GM12878 (cell line): ENCODE measurements at regions not wholly inside any gene's neighbourhood (a gene's known extent, or its start where the extent isn't known, plus 50 kb on each side); places are given as distances from the start of the nearest gene placed in this dataset.

Experiments used
- ATAC-seq: fragments of 200-7000 bp; cut with Tn5 transposase; 3 replicates; pipeline ENCODE4 v1.9.1; 2020; ENCODE audit warnings: mild to moderate bottlenecking, moderate library complexity
- BruUV-seq: library from RNA; stranded (reverse); fragments of 400-500 nt; replicated peaks from 2 replicates; lab custom pipeline; 2021; lab: Mats Ljungman, UMichigan
- CTCF ChIA-PET: fragments of 300-600 bp; sonication (Branson Sonifier 250); formaldehyde crosslinking; extraction: SDS; loops from one replicate; lab custom pipeline; 2021; ENCODE audit warnings: inconsistent platforms; lab: Yijun Ruan, JAX
- POLR2A ChIA-PET: fragments of 350-600 bp; formaldehyde crosslinking; extraction: SDS; loops from one replicate; lab custom pipeline; 2021; ENCODE audit warnings: inconsistent platforms; lab: Charles Lee
- RAD21 ChIA-PET: fragments of 300-600 bp; sonication (Branson Sonifier 250); formaldehyde crosslinking; loops from one replicate; lab custom pipeline; 2023; ENCODE audit warnings: antibody characterized with exemption; ENCODE audit not compliant: unreplicated experiment; lab: Charles Lee
- SMC1A ChIA-PET: fragments of 300-600 bp; sonication (Branson Sonifier 250); formaldehyde crosslinking; loops from one replicate; lab custom pipeline; 2023; ENCODE audit not compliant: unreplicated experiment, uncharacterized antibody; lab: Charles Lee
- DNase-seq: peaks from one replicate; pipeline ENCODE4 v3.0.0-alpha.2; 2011; ENCODE audit warnings: low read depth, low spot score
- FAIRE-seq: peaks from 3 replicates; lab custom pipeline; 2011; peaks lifted over from hg19 to GRCh38; lab: Jason Lieb, UNC
- H2AFZ ChIP-seq: 2 replicates; pipeline ENCODE4 v1.6.0; 2011; ENCODE audit warnings: low read depth, low read length, control low read depth; ENCODE audit not compliant: control insufficient read depth
- H3K27ac ChIP-seq: 2 replicates; pipeline ENCODE4 v1.5.1; 2011; ENCODE audit warnings: control low read depth; ENCODE audit not compliant: control insufficient read depth, insufficient read depth
- H3K27me3 ChIP-seq, 2 experiments: replicated peaks in 1 of 2; 2 replicates each; pipeline versions ENCODE4 v1.6.0 to v1.6.1; 2011; ENCODE audit warnings: low read length in 1 of 2; ENCODE audit not compliant: control insufficient read depth in 2 of 2, insufficient read depth in 2 of 2
- H3K36me3 ChIP-seq, 2 experiments: 2 replicates each; pipeline ENCODE4 v1.5.1; 2011; ENCODE audit warnings: low read length in 1 of 2; ENCODE audit not compliant: control insufficient read depth in 2 of 2, insufficient read depth in 2 of 2
- H3K4me1 ChIP-seq: 2 replicates; pipeline ENCODE4 v1.6.1; 2011; ENCODE audit warnings: mild to moderate bottlenecking, low read length, moderate library complexity, mixed read lengths; ENCODE audit not compliant: control insufficient read depth, insufficient read depth
- H3K4me2 ChIP-seq: 2 replicates; pipeline ENCODE4 v1.6.0; 2011; ENCODE audit warnings: control low read depth; ENCODE audit not compliant: control insufficient read depth, insufficient read depth
- H3K4me3 ChIP-seq: fragments of 200-600 bp; sonication (generic); 2 replicates; pipeline ENCODE4 v1.5.1; 2016
- H3K79me2 ChIP-seq: 2 replicates; pipeline ENCODE4 v1.6.0; 2011; ENCODE audit warnings: low read length; ENCODE audit not compliant: control insufficient read depth, insufficient read depth
- H3K9ac ChIP-seq: 2 replicates; pipeline ENCODE4 v1.8.0; 2011; ENCODE audit warnings: low read length, control low read depth, mixed read lengths; ENCODE audit not compliant: control insufficient read depth, insufficient read depth
- H3K9me3 ChIP-seq: replicated peaks from 3 replicates; pipeline ENCODE4 v1.5.1; 2011; ENCODE audit warnings: mild to moderate bottlenecking, low read length; ENCODE audit not compliant: control insufficient read depth, insufficient read depth
- H4K20me1 ChIP-seq: 2 replicates; pipeline ENCODE4 v1.6.0; 2011; ENCODE audit not compliant: control insufficient read depth, insufficient read depth
- CTCF ChIP-seq, 3 experiments: IDR thresholded peaks in 2 of 3; conservative IDR thresholded peaks in 1 of 3; 2 replicates each; pipeline ENCODE4 v1.5.1; 2011; ENCODE audit warnings: low read depth in 3 of 3, low read length in 3 of 3, mild to moderate bottlenecking in 3 of 3, control low read depth in 2 of 3, moderate library complexity in 2 of 3, inconsistent platforms in 1 of 3, mixed read lengths in 1 of 3; ENCODE audit not compliant: control insufficient read depth in 2 of 3, insufficient read depth in 1 of 3; ENCODE audit errors: extremely low read depth in 1 of 3
- IKZF1 ChIP-seq: fragments of 450-650 bp; conservative IDR thresholded peaks from 2 replicates; pipeline ENCODE4 v1.6.1; 2017; ENCODE audit warnings: antibody characterized with exemption, mild to moderate bottlenecking
- RAD21 ChIP-seq: IDR thresholded peaks from 2 replicates; pipeline ENCODE4 v1.6.1; 2011; ENCODE audit warnings: mild to moderate bottlenecking, low read depth, low read length, moderate library complexity; ENCODE audit not compliant: insufficient read depth
- SMC3 ChIP-seq: IDR thresholded peaks from 2 replicates; pipeline ENCODE4 v1.6.1; 2011; ENCODE audit warnings: low read length, improper control_type of control experiment, borderline replicate concordance
- WGBS: methylation state at CpG from one replicate; pipeline ENCODE4 v1.1.6; 2016; ENCODE audit warnings: low lambda C conversion rate; ENCODE audit not compliant: insufficient replicate concordance, insufficient coverage; ENCODE audit errors: missing lambda C conversion rate; 5-methylcytosine and 5-hydroxymethylcytosine counted together
- in situ Hi-C: fragments of 300-500 bp; cut with MboI; formaldehyde crosslinking; loops from 9 replicates; pipeline ENCODE4 v1.14.3; 2018; ENCODE audit warnings: mixed read lengths
- intact Hi-C: fragments of 100-400 bp; cut with micrococcal nuclease; formaldehyde crosslinking; loops from one replicate; pipeline ENCODE4 v1.14.2; 2022; ENCODE audit not compliant: unreplicated experiment

GRCh38 chr3:159263750-159264553, 462.1 kb downstream of the MFSD1 start:
- ATAC-seq (peak; percentile 68), FAIRE-seq (peak; percentile 81), DNase-seq (no peak)
- Histone ChIP-seq H3K4me3 (no peak overlapping the region), H3K9me3 (no peaks in the 10 kb centered on the region), H3K79me2 (no peaks in the 10 kb centered on the region), H3K27ac (no peak overlapping the region), H3K4me1 (no peaks in the 10 kb centered on the region), H3K36me3 (no peaks in the 10 kb centered on the region), H2AFZ (no peak overlapping the region), H3K27me3 (no peaks in the 10 kb centered on the region; a peak in 1 of 4 replicates), H3K9ac (no peak overlapping the region), H3K4me2 (no peak overlapping the region), H4K20me1 (no peaks in the 10 kb centered on the region; the same call in 1 of the 2 replicates)
- BruUV-seq = no TSS peak
- SMC1A ChIA-PET = no interaction called here
- TF ChIP-seq IKZF1 (no peak), RAD21 (peak; percentile 83), SMC3 (peak; percentile 34; the same call in 1 of the 2 replicates), CTCF (IDR thresholded peaks at IDR 0.05 in 2 of 3, conservative IDR thresholded peaks at IDR 0.05 in 1 of 3; ENCODE audit: control insufficient read depth in 2 of 3, extremely low read depth in 1 of 3, insufficient read depth in 1 of 3, low read depth in 3 of 3, low read length in 3 of 3) (peak; percentile 58 to 63 (median 62))
- CTCF ChIA-PET = interaction anchor here (2.7 to 5.4 kb wide), 2 partner anchors 417 to 542 kb away, joined by 18 to 49 read pairs; no protein-coding TSS in a partner anchor
- in situ Hi-C loops (no loop called here), intact Hi-C loops (loop anchor here (1.0 to 10.0 kb wide), 2 partner anchors 541 to 741 kb away; no protein-coding TSS in a partner anchor)
- POLR2A ChIA-PET = no interaction called here
- WGBS = 19% methylated on average over 6 of the region's 6 CpGs
- RAD21 ChIA-PET = interaction anchor here (0.7 to 1.9 kb wide), 3 partner anchors 67 to 542 kb away, joined by 3 to 7 read pairs (median 3); no protein-coding TSS in a partner anchor
